ENCODE measurements at regions not wholly inside any gene's neighbourhood (a gene's known extent, or its start where the extent isn't known, plus 50 kb on each side); places are given as distances from the start of the nearest gene placed in this dataset.

GRCh38 chr5:24849210-24849609, 204.4 kb upstream of the CDH10 start:
- DNase-seq, result no peak

GRCh38 chr5:24831989-24832388, 187.2 kb upstream of the CDH10 start:
- no peak for DNase-seq

- DNase-seq, result no peak
Observed at GRCh38 chr5:24823625-24824024, 178.8 kb upstream of the CDH10 start.

- no peak for DNase-seq
Observed at GRCh38 chr5:24819841-24820240, 175.1 kb upstream of the CDH10 start.

- DNase-seq, result no peak
Observed at GRCh38 chr5:24817966-24818365, 173.2 kb upstream of the CDH10 start.

- peak in 1 of 3 donors; percentile 6 for DNase-seq
Observed at GRCh38 chr5:24816206-24816605, 171.4 kb upstream of the CDH10 start.

- no peak for DNase-seq
Observed at GRCh38 chr5:24805230-24805629, 160.5 kb upstream of the CDH10 start.

GRCh38 chr5:24804221-24804681, 159.5 kb upstream of the CDH10 start:
- DNase-seq, result peak in 1 of 3 donors; percentile 62

GRCh38 chr5:24791326-24791725, 146.5 kb upstream of the CDH10 start:
- DNase-seq, result no peak

GRCh38 chr5:24789611-24790351, 145.0 kb upstream of the CDH10 start:
- peak in 1 of 3 donors; percentile 5 for DNase-seq

- DNase-seq, result peak in 2 of 3 donors; percentile 5 to 83
Observed at GRCh38 chr5:24788829-24789514, 144.2 kb upstream of the CDH10 start.

GRCh38 chr5:24786108-24786507, 141.3 kb upstream of the CDH10 start:
- no peak for DNase-seq

GRCh38 chr5:24783596-24783995, 138.8 kb upstream of the CDH10 start:
- DNase-seq, result no peak

GRCh38 chr5:24777392-24777791, 132.6 kb upstream of the CDH10 start:
- no peak for DNase-seq

GRCh38 chr5:24773261-24773660, 128.5 kb upstream of the CDH10 start:
- DNase-seq, result peak in 1 of 3 donors; percentile 11

- DNase-seq, result no peak
Observed at GRCh38 chr5:24767086-24767485, 122.3 kb upstream of the CDH10 start.

GRCh38 chr5:24765219-24765618, 120.4 kb upstream of the CDH10 start:
- DNase-seq, result no peak

GRCh38 chr5:24750355-24750754, 105.6 kb upstream of the CDH10 start:
- no peak for DNase-seq

GRCh38 chr5:24749701-24750100, 104.9 kb upstream of the CDH10 start:
- DNase-seq, result peak; percentile 2 to 24 (median 10)

- no peak for DNase-seq
Observed at GRCh38 chr5:24747327-24747726, 102.5 kb upstream of the CDH10 start.

GRCh38 chr5:24742334-24742733, 97.6 kb upstream of the CDH10 start:
- DNase-seq, result no peak

- no peak for DNase-seq
Observed at GRCh38 chr5:24737163-24737562, 92.4 kb upstream of the CDH10 start.

- DNase-seq, result no peak
Observed at GRCh38 chr5:24735284-24735683, 90.5 kb upstream of the CDH10 start.

Measured in muscle of back (tissue), 3 donors.